HepG2 (cell line): ENCODE measurements at regions not wholly inside any gene's neighbourhood (a gene's known extent, or its start where the extent isn't known, plus 50 kb on each side); places are given as distances from the start of the nearest gene placed in this dataset.

ENCODE experiments used
- ATAC-seq: fragments of 200-7000 bp; cut with Tn5 transposase; 3 replicates; pipeline ENCODE4 v1.9.1; 2020; ENCODE audit warnings: mild to moderate bottlenecking, moderate library complexity
- BruUV-seq: library from RNA; stranded (reverse); fragments of 400-500 nt; replicated peaks from 2 replicates; lab custom pipeline; 2021; lab: Mats Ljungman, UMichigan
- CTCF ChIA-PET: fragments of 300-600 bp; formaldehyde crosslinking; extraction: SDS; loops from one replicate; lab custom pipeline; 2021; ENCODE audit warnings: low total read pairs, inconsistent platforms, low intra/inter-chr PET ratio; lab: Yijun Ruan, JAX
- POLR2A ChIA-PET: fragments of 350-600 bp; sonication (Branson Sonifier 250); formaldehyde crosslinking; loops from one replicate; lab custom pipeline; 2020; ENCODE audit warnings: antibody characterized with exemption, inconsistent platforms; lab: Yijun Ruan, JAX
- DNase-seq: peaks from one replicate; pipeline ENCODE4 v3.0.0-alpha.2; 2015; ENCODE audit warnings: low spot score
- FAIRE-seq: peaks from 3 replicates; lab custom pipeline; 2011; peaks lifted over from hg19 to GRCh38; lab: Jason Lieb, UNC
- H2AFZ ChIP-seq: one replicate; pipeline ENCODE4 v1.6.1; 2011; ENCODE audit warnings: low read length, inconsistent platforms
- H3K27ac ChIP-seq: fragments of 300-600 bp; 3 replicates; pipeline ENCODE4 v1.8.0; 2011; ENCODE audit warnings: mixed run types, mild to moderate bottlenecking, mixed read lengths, low read length, inconsistent platforms; ENCODE audit not compliant: insufficient read depth; ENCODE audit errors: extremely low read length
- H3K27me3 ChIP-seq, 2 experiments: fragments of 200-600 bp in 1 of 2; 2 replicates in 1 of 2; 3 replicates in 1 of 2; pipeline versions ENCODE4 v1.6.0 to v1.8.0; 2011; ENCODE audit warnings: low read length in 2 of 2, mild to moderate bottlenecking in 2 of 2, moderate library complexity in 2 of 2, inconsistent platforms in 1 of 2; ENCODE audit not compliant: insufficient read depth in 2 of 2, control insufficient read depth in 1 of 2
- H3K36me3 ChIP-seq, 2 experiments: fragments of 200-600 bp in 1 of 2; replicated peaks in 1 of 2; 2 replicates in 1 of 2; 3 replicates in 1 of 2; pipeline versions ENCODE4 v1.5.1 to v1.8.0; 2011; ENCODE audit warnings: low read length in 2 of 2, inconsistent platforms in 1 of 2; ENCODE audit not compliant: insufficient read depth in 2 of 2, control insufficient read depth in 1 of 2
- H3K4me1 ChIP-seq: 2 replicates; pipeline ENCODE4 v1.5.1; 2012; ENCODE audit warnings: low read length, inconsistent platforms; ENCODE audit not compliant: insufficient read depth
- H3K4me2 ChIP-seq: 2 replicates; pipeline ENCODE4 v1.6.0; 2011; ENCODE audit warnings: low read depth, low read length, inconsistent platforms
- H3K4me3 ChIP-seq, 3 experiments: fragments of 200-600 bp in 1 of 3; sonication (generic), shearing (Covaris generic) in 1 of 3; replicated peaks in 1 of 3; 2 replicates each; pipeline ENCODE4 v1.5.1; 2011 to 2016; ENCODE audit warnings: low read length in 3 of 3, inconsistent platforms in 2 of 3, low read depth in 2 of 3, mild to moderate bottlenecking in 2 of 3, control low read depth in 1 of 3, mixed read lengths in 1 of 3; ENCODE audit not compliant: insufficient read depth in 1 of 3
- H3K79me2 ChIP-seq: one replicate; pipeline ENCODE4 v1.6.1; 2011; ENCODE audit warnings: low read length, inconsistent platforms; ENCODE audit not compliant: insufficient read depth
- H3K9ac ChIP-seq: 2 replicates; pipeline ENCODE4 v1.6.0; 2011; ENCODE audit warnings: mild to moderate bottlenecking, low read depth, low read length, inconsistent platforms; ENCODE audit not compliant: insufficient read depth
- H3K9me3 ChIP-seq: 2 replicates; pipeline ENCODE4 v1.5.1; 2012; ENCODE audit warnings: mild to moderate bottlenecking, low read length
- H4K20me1 ChIP-seq: 2 replicates; pipeline ENCODE4 v1.6.0; 2011; ENCODE audit warnings: inconsistent platforms, mild to moderate bottlenecking, low read length, moderate library complexity; ENCODE audit not compliant: insufficient read depth
- CEBPZ ChIP-seq: IDR thresholded peaks from 2 replicates; pipeline ENCODE4 v1.6.1; 2012; ENCODE audit warnings: low read length, improper control_type of control experiment
- CREM ChIP-seq, 2 experiments: sonication (generic) in 1 of 2; formaldehyde crosslinking in 1 of 2; IDR thresholded peaks; 2 replicates each; pipeline versions ENCODE4 v1.4.0 to v1.6.1; 2016 to 2020; ENCODE audit warnings: antibody characterized with exemption in 1 of 2, mild to moderate bottlenecking in 1 of 2, missing genetic modification reagents in 1 of 2
- GZF1 ChIP-seq: sonication (generic); formaldehyde crosslinking; IDR thresholded peaks from 2 replicates; pipeline ENCODE4 v1.5.1; 2020; ENCODE audit warnings: mild to moderate bottlenecking, missing genetic modification reagents
- IRF9 ChIP-seq: sonication (generic); formaldehyde crosslinking; IDR thresholded peaks from 2 replicates; pipeline ENCODE4 v1.8.0; 2022; ENCODE audit warnings: missing genetic modification reagents, mild to moderate bottlenecking, borderline replicate concordance
- NFE2L1 ChIP-seq: sonication (generic); formaldehyde crosslinking; IDR thresholded peaks from 2 replicates; pipeline ENCODE4 v1.4.0; 2020; ENCODE audit warnings: missing genetic modification reagents, mild to moderate bottlenecking, borderline replicate concordance
- NFYB ChIP-seq: sonication (generic); formaldehyde crosslinking; IDR thresholded peaks from 2 replicates; pipeline ENCODE4 v1.4.0; 2020; ENCODE audit warnings: missing genetic modification reagents
- POGZ ChIP-seq: sonication (generic); formaldehyde crosslinking; IDR thresholded peaks from 2 replicates; pipeline ENCODE4 v1.4.0; 2020; ENCODE audit warnings: mild to moderate bottlenecking, missing genetic modification reagents
- SOX13 ChIP-seq, 3 experiments: fragments of 450-650 bp in 1 of 3; sonication (generic) in 1 of 3; formaldehyde crosslinking in 1 of 3; IDR thresholded peaks in 2 of 3; conservative IDR thresholded peaks in 1 of 3; 2 replicates each; pipeline versions ENCODE4 v1.5.0 to v1.6.1; 2016 to 2020; ENCODE audit warnings: antibody characterized with exemption in 1 of 3, mild to moderate bottlenecking in 1 of 3, missing compliant biosample characterization in 1 of 3, missing genetic modification reagents in 1 of 3, moderate library complexity in 1 of 3
- ZFY ChIP-seq: sonication (generic); formaldehyde crosslinking; IDR thresholded peaks from 2 replicates; pipeline ENCODE4 v1.4.0; 2020; ENCODE audit warnings: missing genetic modification reagents
- ZNF143 ChIP-seq: sonication (generic); formaldehyde crosslinking; IDR thresholded peaks from 2 replicates; pipeline ENCODE4 v1.4.0; 2020; ENCODE audit warnings: missing genetic modification reagents
- ZNF18 ChIP-seq: sonication (generic); formaldehyde crosslinking; IDR thresholded peaks from 2 replicates; pipeline ENCODE4 v1.8.0; 2022; ENCODE audit warnings: mild to moderate bottlenecking, missing genetic modification reagents; ENCODE audit not compliant: insufficient replicate concordance
- ZNF180 ChIP-seq: sonication (generic); formaldehyde crosslinking; IDR thresholded peaks from 2 replicates; pipeline ENCODE4 v1.4.0; 2020; ENCODE audit warnings: low read depth, missing genetic modification reagents, borderline replicate concordance
- ZNF572 ChIP-seq: sonication (generic); formaldehyde crosslinking; IDR thresholded peaks from 2 replicates; pipeline ENCODE4 v1.5.1; 2020; ENCODE audit warnings: mild to moderate bottlenecking, missing genetic modification reagents
- ZNF619 ChIP-seq: sonication (generic); formaldehyde crosslinking; IDR thresholded peaks from 2 replicates; pipeline ENCODE4 v1.4.0; 2020; ENCODE audit warnings: mild to moderate bottlenecking, missing genetic modification reagents
- WGBS: methylation state at CpG from one replicate; pipeline ENCODE4 v1.1.6; 2017; ENCODE audit warnings: low lambda C conversion rate; 5-methylcytosine and 5-hydroxymethylcytosine counted together
- in situ Hi-C: cut with HindIII; loops from 2 replicates; pipeline ENCODE4 v1.10.0; 2017; ENCODE audit warnings: low pct_unique_long_range_greater_than_20kb; ENCODE audit not compliant: extremely low pct_ligation_motif_present
- intact Hi-C: fragments of 100-400 bp; cut with micrococcal nuclease; formaldehyde crosslinking; loops from one replicate; pipeline ENCODE4 v1.10.0; 2022; ENCODE audit not compliant: unreplicated experiment
- TF ChIP-seq, protein P1 (sequence below), 2 experiments: fragments of 450-650 bp in 1 of 2; sonication (generic) in 1 of 2; formaldehyde crosslinking; IDR thresholded peaks; 2 replicates each; pipeline versions ENCODE4 v1.5.0 to v1.8.0; 2020 to 2022; ENCODE audit warnings: mild to moderate bottlenecking in 1 of 2, missing genetic modification reagents in 1 of 2
- TF ChIP-seq, protein P2 (sequence below): IDR thresholded peaks from 2 replicates; pipeline ENCODE4 v1.6.1; 2016; ENCODE audit warnings: low read depth, borderline replicate concordance

DNA sequence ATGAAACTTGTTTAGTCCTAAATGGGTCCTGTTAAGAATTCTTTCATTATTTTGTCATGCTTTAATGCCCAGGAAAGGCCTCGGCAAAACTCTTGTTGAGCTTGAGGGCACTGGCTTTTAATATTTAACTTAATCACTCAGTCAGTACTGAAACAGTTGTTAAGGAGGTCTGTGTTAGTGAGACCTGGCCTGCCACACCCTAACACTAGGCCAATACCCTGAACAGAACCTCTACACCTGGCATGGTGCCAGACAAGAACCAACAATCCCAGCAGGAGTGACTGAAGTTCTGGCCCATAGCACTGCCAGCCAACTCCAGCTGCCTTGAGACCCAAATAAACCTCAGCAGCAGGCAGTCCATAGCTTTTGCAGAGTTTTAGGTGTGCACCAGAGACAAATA is 85.7 kb upstream of the ITM2A start (continued):
- TF ChIP-seq ZNF180 (CRISPR knock-in tag) (no peak), ZFY (no peak), IRF9 (CRISPR knock-in tag) (no peak), NFE2L1 (CRISPR knock-in tag) (no peak), SOX13 (IDR thresholded peaks at IDR 0.05) (no peak), SOX13 (CRISPR knock-in tag; conservative IDR thresholded peaks at IDR 0.05 in 1 of 2, IDR thresholded peaks at IDR 0.05 in 1 of 2) (no peak)
- TF ChIP-seq, protein P1, sequence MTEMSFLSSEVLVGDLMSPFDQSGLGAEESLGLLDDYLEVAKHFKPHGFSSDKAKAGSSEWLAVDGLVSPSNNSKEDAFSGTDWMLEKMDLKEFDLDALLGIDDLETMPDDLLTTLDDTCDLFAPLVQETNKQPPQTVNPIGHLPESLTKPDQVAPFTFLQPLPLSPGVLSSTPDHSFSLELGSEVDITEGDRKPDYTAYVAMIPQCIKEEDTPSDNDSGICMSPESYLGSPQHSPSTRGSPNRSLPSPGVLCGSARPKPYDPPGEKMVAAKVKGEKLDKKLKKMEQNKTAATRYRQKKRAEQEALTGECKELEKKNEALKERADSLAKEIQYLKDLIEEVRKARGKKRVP (CRISPR knock-in tag; IDR thresholded peaks at IDR 0.05), result no peak

DNA sequence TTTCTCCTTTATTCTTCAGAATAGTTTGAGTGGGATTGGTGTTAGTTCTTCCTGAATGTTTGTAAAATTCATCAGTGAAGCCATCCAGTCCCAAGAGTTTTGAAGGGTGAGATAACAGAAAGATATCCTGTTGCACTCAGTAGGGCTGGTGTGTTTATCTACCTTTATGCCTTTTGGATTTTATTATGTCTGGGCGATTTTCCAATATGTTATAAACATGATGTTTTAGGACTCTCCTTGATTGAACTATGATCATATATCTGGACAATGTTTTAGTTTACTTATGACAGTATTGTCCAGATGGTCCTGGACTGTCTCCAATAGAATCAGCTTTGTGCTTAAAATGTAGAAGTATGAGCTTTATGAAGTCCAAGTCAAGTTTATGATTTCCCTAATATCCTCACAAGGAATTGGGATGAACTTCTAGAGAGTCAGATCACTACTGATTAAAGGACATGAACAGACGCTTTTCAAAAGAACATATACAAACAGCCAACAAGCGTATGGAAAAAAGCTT is 77.6 kb upstream of the ITM2A start:
- DNase-seq (no peak), ATAC-seq (no peak), FAIRE-seq (no peak)
- H3K4me3 ChIP-seq, result no peak overlapping the region
- H3K9ac ChIP-seq, result no peak overlapping the region
- no peaks in the 10 kb centered on the region for H3K27me3 ChIP-seq
- H3K4me1 ChIP-seq, result no peaks in the 10 kb centered on the region
- no peaks in the 10 kb centered on the region for H3K79me2 ChIP-seq
- no peak overlapping the region for H3K27ac ChIP-seq
- H2AFZ ChIP-seq, result no peak overlapping the region
- in situ Hi-C loops (no loop called here), intact Hi-C loops (no loop called here)
- no peaks in the 10 kb centered on the region for H4K20me1 ChIP-seq
- H3K4me2 ChIP-seq, result no peak overlapping the region
- CTCF ChIA-PET, result no interaction called here
- WGBS, result 35% methylated on average over 3 of the region's 3 CpGs
- no TSS peak for BruUV-seq
- POLR2A ChIA-PET, result no interaction called here
- no peaks in the 10 kb centered on the region for H3K9me3 ChIP-seq
- no peaks in the 10 kb centered on the region for H3K36me3 ChIP-seq
- TF ChIP-seq NFYB (CRISPR knock-in tag), result no peak
- TF ChIP-seq CEBPZ, result no peak
- no peak for TF ChIP-seq ZNF572 (CRISPR knock-in tag)
- TF ChIP-seq POGZ (CRISPR knock-in tag), result no peak
- TF ChIP-seq, protein P2, sequence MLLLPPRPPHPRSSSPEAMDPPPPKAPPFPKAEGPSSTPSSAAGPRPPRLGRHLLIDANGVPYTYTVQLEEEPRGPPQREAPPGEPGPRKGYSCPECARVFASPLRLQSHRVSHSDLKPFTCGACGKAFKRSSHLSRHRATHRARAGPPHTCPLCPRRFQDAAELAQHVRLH (CRISPR knock-in tag), result no peak
- TF ChIP-seq GZF1 (CRISPR knock-in tag), result no peak
- TF ChIP-seq ZNF619, result no peak
- no peak for TF ChIP-seq ZNF143 (CRISPR knock-in tag)
- TF ChIP-seq CREM (IDR thresholded peaks at IDR 0.05), result no peak
- TF ChIP-seq CREM (CRISPR knock-in tag; IDR thresholded peaks at IDR 0.05), result no peak
- TF ChIP-seq ZNF18 (CRISPR knock-in tag), result no peak
